Activated T-cell treated with anti-CD3 and anti-CD28 coated beads, Interleukin-2, amount 50 U/mL, for 24 hours (primary cell): ENCODE measurements at regions not wholly inside any gene's neighbourhood (a gene's known extent, or its start where the extent isn't known, plus 50 kb on each side); places are given as distances from the start of the nearest gene placed in this dataset.

ENCODE experiments used
- DNase-seq: peaks from one replicate; pipeline ENCODE4 v3.0.0-alpha.2; 2020
- H3K27ac Mint-ChIP-seq: 2 replicates; pipeline ENCODE4 v1.8.0; 2020; ENCODE audit warnings: mild to moderate bottlenecking, mixed read lengths
- H3K27me3 Mint-ChIP-seq: 2 replicates; pipeline ENCODE4 v1.8.0; 2020; ENCODE audit warnings: mixed read lengths
- H3K36me3 Mint-ChIP-seq: 2 replicates; pipeline ENCODE4 v1.8.0; 2020; ENCODE audit warnings: low read depth, mixed read lengths
- H3K4me1 Mint-ChIP-seq: 2 replicates; pipeline ENCODE4 v1.8.0; 2020; ENCODE audit warnings: low read depth, mixed read lengths
- H3K4me3 Mint-ChIP-seq: 2 replicates; pipeline ENCODE4 v1.8.0; 2020; ENCODE audit warnings: mild to moderate bottlenecking, moderate library complexity, mixed read lengths
- H3K9me3 Mint-ChIP-seq: 2 replicates; pipeline ENCODE4 v1.8.0; 2020; ENCODE audit warnings: mixed read lengths

DNA sequence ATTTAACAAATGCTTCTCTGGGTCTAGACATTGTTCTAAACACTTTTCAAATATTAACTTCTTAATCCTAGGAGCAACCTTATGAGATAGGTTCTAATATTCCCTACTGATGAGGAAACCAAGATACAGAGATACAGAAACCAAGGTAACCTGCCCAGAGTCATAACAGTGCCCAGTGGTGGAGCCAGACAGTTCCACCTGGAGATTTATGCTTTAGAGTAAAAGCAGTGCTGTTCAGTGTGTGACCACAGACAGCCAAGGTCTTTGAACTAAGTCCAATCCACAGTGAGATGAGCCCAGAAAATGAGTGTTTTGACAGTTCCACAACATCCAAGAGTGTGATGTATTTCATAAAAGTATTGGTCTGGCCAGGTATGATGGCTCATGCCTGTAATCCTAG lies 105.2 kb upstream of the UMPS start:
- Mint-ChIP-seq H3K9me3 (no peaks in the 10 kb centered on the region), H3K4me1 (peaks cover 22% of the 10 kb centered on the region), H3K27ac (no peak overlapping the region), H3K36me3 (no peaks in the 10 kb centered on the region), H3K27me3 (no peaks in the 10 kb centered on the region), H3K4me3 (no peak overlapping the region)
- DNase-seq, result no peak

DNA sequence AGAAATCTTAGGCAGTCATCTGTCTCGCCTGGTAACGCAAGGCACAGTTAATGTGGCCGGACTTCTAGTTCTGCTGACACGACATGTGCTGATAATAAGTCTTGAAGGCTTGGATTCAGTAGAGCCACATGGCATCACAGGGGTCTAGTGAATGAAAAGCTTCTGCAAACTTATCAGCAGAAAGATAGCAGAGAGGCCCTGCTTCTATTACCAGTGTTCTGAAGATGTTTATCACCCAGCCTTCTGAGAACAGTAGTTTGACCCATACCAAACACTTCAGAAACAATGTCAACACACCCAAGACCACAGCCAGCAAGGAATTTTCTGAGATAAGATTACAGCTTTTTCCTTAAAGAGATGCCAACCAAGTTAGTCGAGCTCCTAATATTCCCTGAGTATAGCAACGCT lies 102.7 kb upstream of the UMPS start:
- H3K27me3 Mint-ChIP-seq, result peaks cover 3% of the 10 kb centered on the region
- H3K9me3 Mint-ChIP-seq, result no peaks in the 10 kb centered on the region
- no peak overlapping the region for H3K27ac Mint-ChIP-seq
- DNase-seq, result no peak
- no peak overlapping the region for H3K4me3 Mint-ChIP-seq
- H3K4me1 Mint-ChIP-seq, result peaks cover 7% of the 10 kb centered on the region
- no peaks in the 10 kb centered on the region for H3K36me3 Mint-ChIP-seq

DNA sequence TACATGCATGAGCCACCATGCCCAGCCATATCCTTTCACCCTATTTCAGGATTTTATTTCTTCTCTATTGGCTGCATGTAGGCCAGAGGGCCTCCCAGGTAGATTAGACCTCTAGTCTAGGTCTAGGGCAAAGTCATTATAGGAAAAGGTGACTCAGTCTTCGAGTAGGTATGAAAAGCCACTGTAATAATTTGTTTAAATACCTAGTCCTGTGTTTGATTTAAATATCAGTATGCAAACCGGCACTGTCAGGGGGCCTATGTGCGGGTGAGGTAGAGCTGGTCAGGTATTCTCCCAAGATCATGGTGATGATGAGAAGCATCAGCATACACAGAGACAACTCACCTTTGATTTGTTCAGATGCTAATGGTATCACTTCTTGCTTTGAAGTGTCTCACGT lies 101.4 kb upstream of the UMPS start:
- Mint-ChIP-seq H3K4me1 (peaks cover 3% of the 10 kb centered on the region), H3K9me3 (no peaks in the 10 kb centered on the region), H3K27me3 (peaks cover 7% of the 10 kb centered on the region)

DNA sequence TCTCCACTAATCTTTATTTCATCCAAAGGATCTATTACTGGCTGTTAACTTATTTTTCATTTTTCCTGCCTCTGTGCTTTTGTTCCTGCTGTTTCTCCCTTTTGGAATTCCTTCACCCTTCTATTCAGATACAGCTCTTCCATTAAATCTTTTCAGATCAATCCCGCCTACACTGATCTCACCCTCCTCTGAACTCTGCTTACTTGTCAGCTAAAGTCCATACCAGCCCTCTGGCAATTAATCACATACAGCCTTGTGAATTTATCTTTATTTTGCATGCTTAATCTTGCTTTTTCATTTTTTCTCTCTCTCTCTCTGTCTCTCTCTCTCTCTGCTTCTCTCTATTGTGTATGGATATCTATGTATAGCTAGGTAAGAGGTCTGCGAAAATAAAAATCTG lies 100.8 kb upstream of the UMPS start:
- peaks cover 7% of the 10 kb centered on the region for H3K27me3 Mint-ChIP-seq
- H3K27ac Mint-ChIP-seq, result no peak overlapping the region
- H3K4me1 Mint-ChIP-seq, result no peaks in the 10 kb centered on the region
- no peak overlapping the region for H3K4me3 Mint-ChIP-seq
- H3K9me3 Mint-ChIP-seq, result no peaks in the 10 kb centered on the region
- no peak for DNase-seq
- no peaks in the 10 kb centered on the region for H3K36me3 Mint-ChIP-seq

More for the DNA sequence above, 101.4 kb upstream of the UMPS start:
- no peaks in the 10 kb centered on the region for H3K36me3 Mint-ChIP-seq
- no peak overlapping the region for H3K4me3 Mint-ChIP-seq
- DNase-seq, result no peak
- H3K27ac Mint-ChIP-seq, result no peak overlapping the region

DNA sequence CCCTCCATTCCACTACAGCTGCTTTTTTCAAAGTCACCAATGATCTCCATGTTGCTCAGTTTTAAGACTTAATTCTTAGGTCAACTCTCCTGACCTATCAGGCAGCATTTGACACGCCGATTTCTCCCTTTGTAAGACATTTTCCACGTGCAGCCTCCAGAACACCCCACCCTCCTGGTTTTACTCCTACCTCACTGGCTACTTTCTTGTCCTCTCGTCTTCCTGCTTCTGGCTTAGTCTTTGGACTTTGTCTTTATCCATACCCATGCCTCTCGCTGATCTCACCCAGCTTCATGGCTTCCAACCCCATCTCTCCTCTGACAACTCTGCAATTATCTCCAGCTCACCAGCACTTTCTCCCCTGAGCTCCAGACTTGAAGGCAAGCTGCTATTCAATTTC lies 99.3 kb upstream of the UMPS start:
- H3K27me3 Mint-ChIP-seq, result peaks cover 10% of the 10 kb centered on the region
- H3K9me3 Mint-ChIP-seq, result no peaks in the 10 kb centered on the region
- no peak overlapping the region for H3K4me3 Mint-ChIP-seq
- no peaks in the 10 kb centered on the region for H3K36me3 Mint-ChIP-seq
- H3K27ac Mint-ChIP-seq, result no peak overlapping the region
- DNase-seq, result no peak
- no peaks in the 10 kb centered on the region for H3K4me1 Mint-ChIP-seq

DNA sequence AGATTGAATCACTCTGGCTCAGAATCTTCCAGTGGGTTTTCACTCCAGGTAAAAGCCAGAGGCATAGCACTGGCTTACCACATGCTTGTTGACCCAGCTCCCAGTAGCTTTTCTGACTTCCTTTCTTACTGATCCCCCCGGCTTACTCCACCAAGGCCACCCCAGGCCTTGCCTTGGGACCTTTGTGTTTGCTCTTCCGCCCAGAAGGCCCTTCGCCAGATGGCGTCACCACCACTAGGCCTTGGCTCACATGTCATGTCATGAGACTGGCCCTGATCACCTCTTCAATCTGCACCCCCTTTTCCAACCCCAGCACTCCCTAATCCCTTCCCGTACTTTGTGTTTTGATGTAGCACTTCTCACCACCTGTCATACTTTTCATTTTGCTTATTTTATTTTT lies 98.5 kb upstream of the UMPS start:
- Mint-ChIP-seq H3K4me3 (no peak overlapping the region), H3K9me3 (no peaks in the 10 kb centered on the region), H3K27me3 (peaks cover 10% of the 10 kb centered on the region), H3K27ac (no peak overlapping the region), H3K36me3 (no peaks in the 10 kb centered on the region), H3K4me1 (no peaks in the 10 kb centered on the region)
- DNase-seq, result no peak

DNA sequence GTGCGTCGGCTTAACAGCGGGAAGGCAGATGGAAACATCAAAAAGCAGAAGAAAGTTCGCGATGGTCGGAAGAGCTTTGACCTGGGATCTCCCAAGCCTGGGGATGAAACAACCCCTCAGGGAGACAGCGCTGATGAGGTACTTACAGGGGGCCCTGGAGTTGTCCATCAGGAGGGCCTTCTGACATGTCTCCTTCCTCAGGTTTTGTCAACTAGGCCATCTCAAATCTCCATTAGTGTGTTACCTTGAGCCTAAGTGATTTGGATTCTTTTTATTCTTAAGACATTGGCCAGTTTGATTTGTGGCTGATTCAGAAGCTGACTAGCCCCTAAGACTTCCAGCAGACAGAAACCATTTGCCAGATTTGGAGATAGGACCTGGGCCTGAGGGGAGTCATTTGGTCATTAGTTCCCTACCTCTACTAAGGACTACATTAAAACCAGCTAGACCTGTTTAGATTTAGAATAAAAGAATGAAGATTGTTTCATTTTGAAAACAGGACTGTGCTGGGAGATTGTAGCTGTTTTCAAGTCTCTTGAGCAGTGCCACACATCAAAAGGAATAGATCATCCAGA lies 97.6 kb upstream of the UMPS start:
- no peak overlapping the region for H3K27ac Mint-ChIP-seq
- no peaks in the 10 kb centered on the region for H3K36me3 Mint-ChIP-seq
- peaks cover 10% of the 10 kb centered on the region for H3K27me3 Mint-ChIP-seq
- DNase-seq, result no peak
- H3K4me1 Mint-ChIP-seq, result no peaks in the 10 kb centered on the region
- H3K4me3 Mint-ChIP-seq, result no peak overlapping the region
- no peaks in the 10 kb centered on the region for H3K9me3 Mint-ChIP-seq

DNA sequence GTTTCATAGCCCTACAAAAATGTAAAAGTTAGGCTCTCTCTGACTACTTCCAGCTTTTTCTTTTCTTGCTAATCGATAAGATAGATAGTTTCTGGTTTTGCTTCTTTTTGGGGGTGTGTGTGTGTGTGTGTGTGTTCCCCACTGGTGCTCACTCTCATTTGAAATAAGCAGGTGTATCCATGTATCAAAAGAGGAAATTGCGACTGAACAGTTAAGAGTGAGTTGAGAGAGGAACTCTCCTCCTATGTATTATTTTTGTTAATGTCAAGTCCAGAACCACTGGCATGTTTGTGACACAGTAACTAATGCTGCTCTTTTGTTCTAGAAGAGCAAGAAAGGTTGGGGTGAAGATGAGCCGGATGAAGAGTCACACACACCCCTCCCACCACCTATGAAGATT lies 96.7 kb upstream of the UMPS start:
- Mint-ChIP-seq H3K4me3 (no peak overlapping the region), H3K27ac (no peak overlapping the region), H3K27me3 (peaks cover 10% of the 10 kb centered on the region), H3K9me3 (no peaks in the 10 kb centered on the region), H3K4me1 (peaks cover 3% of the 10 kb centered on the region), H3K36me3 (no peaks in the 10 kb centered on the region)
- no peak for DNase-seq

DNA sequence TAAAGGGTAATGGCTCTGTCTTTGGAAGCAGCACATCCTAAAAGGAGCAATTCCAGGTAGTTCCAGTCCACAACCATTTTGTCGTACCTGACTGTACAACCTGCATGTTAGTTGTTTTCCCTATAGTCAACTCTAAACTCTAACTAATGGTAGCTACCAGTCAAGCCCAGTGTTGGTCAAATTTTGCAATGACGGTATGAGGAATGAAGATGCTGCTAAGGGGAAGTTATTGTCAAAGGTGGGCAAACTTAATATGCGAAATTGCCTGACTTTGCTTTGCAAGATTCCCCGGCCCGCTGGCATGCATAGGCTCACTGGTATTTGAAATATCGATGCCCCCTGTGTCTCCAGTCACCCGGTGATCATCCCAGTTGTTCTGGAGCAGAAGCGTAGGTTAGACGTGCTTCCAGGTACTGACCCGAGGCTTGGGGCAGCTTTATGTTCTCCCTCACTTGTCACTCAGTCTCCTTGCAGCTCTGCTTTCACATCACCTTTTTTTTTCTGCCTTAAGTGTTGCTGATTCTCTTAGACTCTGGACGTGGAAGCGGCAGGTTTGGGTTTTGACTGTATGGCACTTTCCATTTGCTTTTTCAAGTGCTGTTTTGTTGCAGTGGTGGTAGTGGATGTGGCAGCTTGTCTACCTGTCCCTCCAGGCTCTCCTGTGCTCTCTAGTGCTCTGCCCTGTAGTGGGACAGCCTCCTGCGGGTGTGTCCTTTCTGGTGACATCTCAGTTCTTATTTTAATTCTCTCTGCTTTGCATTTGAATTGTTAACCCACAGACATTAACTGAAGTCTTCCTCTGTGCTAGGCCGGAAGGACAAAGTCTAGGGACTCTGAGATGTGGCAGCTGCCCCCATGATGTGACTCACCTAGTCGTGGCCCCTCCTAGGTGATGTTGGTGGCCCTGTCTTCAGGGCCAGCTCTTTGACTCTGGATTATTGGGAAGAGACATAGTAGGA lies 95.8 kb upstream of the UMPS start:
- DNase-seq, result no peak
- Mint-ChIP-seq H3K36me3 (no peaks in the 10 kb centered on the region), H3K27ac (no peak overlapping the region), H3K4me1 (peaks cover 13% of the 10 kb centered on the region), H3K27me3 (peaks cover 10% of the 10 kb centered on the region), H3K9me3 (no peaks in the 10 kb centered on the region), H3K4me3 (no peak overlapping the region)

DNA sequence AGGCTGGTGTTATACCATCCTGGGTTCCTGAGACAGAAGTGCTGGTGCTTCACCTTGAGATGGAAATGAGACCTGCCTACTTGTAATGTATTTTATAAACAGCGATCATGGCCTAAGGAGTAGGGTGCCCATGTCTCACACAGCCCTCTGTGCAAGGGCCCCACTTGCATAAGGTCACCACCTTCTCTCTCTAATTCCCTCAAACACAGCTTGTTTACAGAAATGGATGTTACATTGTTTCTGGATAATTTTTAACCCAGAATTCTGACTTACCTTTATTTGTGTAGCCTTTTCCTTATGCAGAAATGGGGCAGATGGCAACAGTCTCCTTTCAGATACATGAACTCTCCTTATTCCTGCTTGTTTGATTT lies 95.1 kb upstream of the UMPS start:
- no peak overlapping the region for H3K4me3 Mint-ChIP-seq
- no peak overlapping the region for H3K27ac Mint-ChIP-seq
- H3K36me3 Mint-ChIP-seq, result no peaks in the 10 kb centered on the region
- no peaks in the 10 kb centered on the region for H3K9me3 Mint-ChIP-seq
- peaks cover 19% of the 10 kb centered on the region for H3K4me1 Mint-ChIP-seq
- no peak for DNase-seq
- peaks cover 10% of the 10 kb centered on the region for H3K27me3 Mint-ChIP-seq

DNA sequence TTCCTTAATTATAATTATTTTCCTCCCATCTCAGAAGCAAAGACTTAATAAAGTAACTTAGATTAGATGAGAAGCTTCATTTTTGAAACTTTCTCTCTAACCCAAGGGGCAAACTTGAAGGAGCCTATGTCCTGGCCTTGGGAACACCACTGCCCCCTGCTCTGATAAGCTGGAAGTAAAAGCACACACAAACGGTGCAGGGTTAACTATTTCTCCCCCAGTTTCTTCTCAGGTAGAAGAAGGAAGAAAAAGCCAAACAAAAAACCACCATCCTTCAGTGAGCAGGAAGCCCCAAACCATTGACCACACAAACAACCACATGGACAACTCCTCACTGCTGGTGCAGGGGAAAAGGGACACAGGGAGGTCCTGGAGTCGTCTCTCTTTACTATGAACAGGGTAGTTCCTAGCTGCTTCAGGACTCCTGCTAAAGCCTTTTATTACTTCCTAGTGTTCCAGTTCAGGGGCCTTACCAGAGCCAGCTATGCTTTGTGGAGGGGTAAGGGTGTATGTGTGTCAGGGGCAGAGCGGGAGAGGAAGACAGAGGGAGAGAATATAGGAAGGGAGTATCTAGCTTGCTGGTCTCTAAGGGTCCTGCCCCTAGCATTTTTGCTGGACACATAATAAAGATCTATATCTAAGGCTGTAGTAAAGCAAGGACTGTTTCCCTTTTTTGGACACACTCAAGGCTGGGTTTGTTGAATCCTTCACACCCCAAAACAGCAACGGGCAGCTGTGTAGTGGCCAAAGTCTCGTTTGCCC lies 94.0 kb upstream of the UMPS start:
- H3K4me1 Mint-ChIP-seq, result peaks cover 30% of the 10 kb centered on the region
- H3K4me3 Mint-ChIP-seq, result no peak overlapping the region
- H3K27ac Mint-ChIP-seq, result no peak overlapping the region
- H3K36me3 Mint-ChIP-seq, result no peaks in the 10 kb centered on the region
- no peak for DNase-seq
- H3K27me3 Mint-ChIP-seq, result peaks cover 7% of the 10 kb centered on the region
- no peaks in the 10 kb centered on the region for H3K9me3 Mint-ChIP-seq

DNA sequence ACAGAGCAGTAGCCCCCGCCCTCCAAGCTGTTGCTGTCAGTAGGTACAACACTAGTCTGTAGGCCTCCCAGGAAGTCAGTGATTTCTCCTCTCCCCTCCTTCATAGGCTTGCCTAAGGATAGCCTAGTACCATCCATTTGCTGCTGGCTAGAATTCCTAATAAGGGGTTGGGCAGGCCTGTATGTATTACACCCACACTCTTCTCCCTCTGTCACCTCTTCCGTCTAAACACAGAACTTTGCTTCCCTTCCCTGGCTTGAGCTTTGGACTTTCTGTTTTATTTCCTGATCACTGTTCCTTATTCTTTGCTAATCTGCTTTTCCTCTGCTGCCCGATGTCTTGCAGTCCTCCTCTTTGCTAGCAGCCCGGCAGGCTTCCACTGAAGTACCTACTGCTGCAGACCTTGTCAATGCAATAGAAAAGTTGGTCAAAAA lies 93.4 kb upstream of the UMPS start:
- DNase-seq, result no peak
- H3K9me3 Mint-ChIP-seq, result no peaks in the 10 kb centered on the region
- H3K4me1 Mint-ChIP-seq, result peaks cover 34% of the 10 kb centered on the region
- H3K36me3 Mint-ChIP-seq, result no peaks in the 10 kb centered on the region
- H3K27ac Mint-ChIP-seq, result no peak overlapping the region
- H3K27me3 Mint-ChIP-seq, result peaks cover 7% of the 10 kb centered on the region
- H3K4me3 Mint-ChIP-seq, result no peak overlapping the region

DNA sequence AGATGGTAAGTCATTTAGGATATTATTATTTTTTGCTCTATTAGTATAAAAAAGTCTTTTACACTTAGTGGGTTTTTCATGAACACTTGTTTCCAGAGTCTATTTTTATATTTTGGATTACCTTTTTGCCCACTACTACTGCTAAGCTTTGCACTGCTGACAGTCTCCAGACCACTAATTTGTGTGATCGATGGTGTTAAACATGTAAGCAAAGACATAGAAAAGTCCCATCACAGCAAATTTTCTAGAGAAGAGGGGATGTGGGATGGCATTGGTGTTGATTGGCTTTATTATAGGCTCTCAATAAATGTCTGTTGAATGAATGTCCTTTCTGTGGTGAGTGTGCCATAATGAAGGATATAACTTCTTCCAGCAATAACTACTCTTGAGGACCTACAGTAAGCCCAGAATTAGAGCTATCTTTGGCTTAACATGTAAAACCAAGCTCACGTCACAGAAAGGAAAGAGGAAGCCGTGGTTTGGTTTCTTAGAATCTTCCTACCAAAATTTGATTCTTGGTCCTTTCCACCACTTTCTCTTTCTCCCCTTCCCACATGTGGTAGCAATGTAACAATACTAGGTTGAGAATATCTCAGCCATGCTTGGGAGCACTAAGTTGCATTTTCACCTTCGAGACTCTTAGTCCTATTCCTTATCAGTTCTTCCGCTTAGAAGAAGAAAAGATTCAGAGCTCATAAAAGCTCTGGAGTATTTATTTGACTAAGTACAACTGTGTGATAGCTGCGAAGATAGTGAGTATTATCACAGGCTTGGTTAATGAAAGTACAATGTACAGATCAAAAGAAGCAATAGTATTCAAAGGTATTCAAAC lies 90.6 kb upstream of the UMPS start:
- H3K27me3 Mint-ChIP-seq, result peaks cover 2% of the 10 kb centered on the region
- H3K36me3 Mint-ChIP-seq, result no peaks in the 10 kb centered on the region
- H3K9me3 Mint-ChIP-seq, result no peaks in the 10 kb centered on the region
- H3K4me3 Mint-ChIP-seq, result peak overlapping the region; percentile 32
- H3K4me1 Mint-ChIP-seq, result peaks cover 34% of the 10 kb centered on the region
- DNase-seq, result no peak
- H3K27ac Mint-ChIP-seq, result peak overlapping the region; percentile 91

DNA sequence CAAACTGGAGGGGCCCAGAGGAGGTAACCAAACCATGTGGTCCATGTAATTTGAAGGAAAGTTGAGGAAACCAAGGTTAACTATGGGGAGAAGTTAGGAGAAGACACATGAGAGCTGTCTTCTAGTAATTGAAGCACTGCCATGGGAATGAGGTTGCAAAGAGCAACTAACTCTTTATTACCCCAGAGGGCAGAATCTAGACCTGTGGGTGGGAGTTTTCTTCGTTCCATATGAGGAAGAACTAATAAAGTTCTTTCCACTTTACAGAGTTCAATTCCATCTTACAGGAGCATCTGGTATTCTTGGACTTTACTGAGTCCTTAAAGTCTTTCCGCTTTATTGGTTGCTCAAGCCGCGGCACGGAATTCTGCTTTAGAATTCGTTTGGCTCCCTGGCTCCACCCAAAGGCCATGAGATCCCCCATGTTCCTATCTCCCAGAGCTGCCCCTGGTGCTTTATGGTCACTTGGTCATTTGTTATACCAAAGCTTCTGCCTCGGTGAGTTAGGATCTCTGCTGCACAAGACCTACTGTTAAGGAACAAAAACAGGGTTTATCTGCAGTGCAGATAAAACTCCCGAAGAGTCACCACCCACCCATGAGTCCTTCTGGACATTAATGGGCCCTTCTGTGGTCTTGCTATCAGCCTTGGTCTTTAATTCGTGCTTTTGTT lies 89.5 kb upstream of the UMPS start:
- DNase-seq, result no peak
- H3K27ac Mint-ChIP-seq, result peak overlapping the region; percentile 91
- H3K36me3 Mint-ChIP-seq, result no peaks in the 10 kb centered on the region
- peaks cover 4% of the 10 kb centered on the region for H3K27me3 Mint-ChIP-seq
- peaks cover 34% of the 10 kb centered on the region for H3K4me1 Mint-ChIP-seq
- H3K9me3 Mint-ChIP-seq, result no peaks in the 10 kb centered on the region
- H3K4me3 Mint-ChIP-seq, result peak overlapping the region; percentile 32
